Naive thymus-derived CD4-positive, alpha-beta T cell (primary cell): ENCODE measurements at regions not wholly inside any gene's neighbourhood (a gene's known extent, or its start where the extent isn't known, plus 50 kb on each side); places are given as distances from the start of the nearest gene placed in this dataset.

Experiments
- ATAC-seq: fragments of 150-1000 bp; cut with Tn5 transposase; 2 replicates; pipeline ENCODE4 v1.10.0; 2021; ENCODE audit warnings: mild to moderate bottlenecking, moderate library complexity
- CTCF ChIA-PET: fragments of 350-600 bp; sonication (Branson Sonifier 250); formaldehyde crosslinking; loops from one replicate; lab custom pipeline; 2021; ENCODE audit warnings: antibody characterized with exemption; lab: Charles Lee
- POLR2A ChIA-PET: fragments of 350-600 bp; sonication (Branson Sonifier 250); formaldehyde crosslinking; loops from one replicate; lab custom pipeline; 2021; ENCODE audit warnings: antibody characterized with exemption, inconsistent platforms; lab: Charles Lee
- DNase-seq, 9 donors: peaks; one replicate each; pipeline versions ENCODE4 v3.0.0 to v3.0.0-alpha.2; 2020 to 2022; ENCODE audit warnings: mixed read lengths in 1 of 9
- H3K27ac ChIP-seq: one replicate; pipeline ENCODE4 v1.7.0; 2013; ENCODE audit warnings: mild to moderate bottlenecking, low read depth, low read length, moderate library complexity
- H3K27me3 ChIP-seq, 2 donors: one replicate each; pipeline ENCODE4 v1.7.0; 2013; ENCODE audit warnings: low read length in 2 of 2, mild to moderate bottlenecking in 2 of 2, moderate library complexity in 2 of 2; ENCODE audit not compliant: control insufficient read depth in 2 of 2, insufficient read depth in 2 of 2
- H3K36me3 ChIP-seq, 3 experiments: 1 replicate in 2 of 3; 2 replicates in 1 of 3; pipeline ENCODE4 v1.7.0; 2013; ENCODE audit warnings: low read length in 3 of 3, mild to moderate bottlenecking in 3 of 3, moderate library complexity in 1 of 3; ENCODE audit not compliant: insufficient read depth in 3 of 3, control insufficient read depth in 2 of 3
- H3K4me1 ChIP-seq, 2 donors: one replicate each; pipeline ENCODE4 v1.7.0; 2013; ENCODE audit warnings: low read length in 2 of 2, mild to moderate bottlenecking in 2 of 2, moderate library complexity in 1 of 2; ENCODE audit not compliant: control insufficient read depth in 2 of 2, insufficient read depth in 2 of 2
- H3K4me3 ChIP-seq: 2 replicates; pipeline ENCODE4 v1.7.0; 2013; ENCODE audit warnings: mild to moderate bottlenecking, low read length
- H3K9me3 ChIP-seq, 3 experiments: 1 replicate in 2 of 3; 2 replicates in 1 of 3; pipeline ENCODE4 v1.7.0; 2013; ENCODE audit warnings: low read length in 3 of 3; ENCODE audit not compliant: control insufficient read depth in 2 of 3
- H3K27ac Mint-ChIP-seq, 9 donors: one replicate each; pipeline ENCODE4 v1.8.0; 2020 to 2022; ENCODE audit warnings: mixed read lengths in 9 of 9, mild to moderate bottlenecking in 8 of 9, moderate library complexity in 5 of 9, inconsistent platforms in 2 of 9
- H3K27me3 Mint-ChIP-seq, 5 donors: one replicate each; pipeline ENCODE4 v1.8.0; 2021 to 2022; ENCODE audit warnings: mixed read lengths in 5 of 5, mild to moderate bottlenecking in 1 of 5
- H3K36me3 Mint-ChIP-seq, 5 donors: one replicate each; pipeline ENCODE4 v1.8.0; 2020 to 2022; ENCODE audit warnings: mixed read lengths in 5 of 5, mild to moderate bottlenecking in 3 of 5, inconsistent platforms in 1 of 5
- H3K4me1 Mint-ChIP-seq, 7 donors: one replicate each; pipeline ENCODE4 v1.8.0; 2020 to 2022; ENCODE audit warnings: mixed read lengths in 7 of 7, mild to moderate bottlenecking in 3 of 7, inconsistent platforms in 1 of 7
- H3K4me3 Mint-ChIP-seq, 10 donors: one replicate each; pipeline ENCODE4 v1.8.0; 2020 to 2022; ENCODE audit warnings: mild to moderate bottlenecking in 10 of 10, mixed read lengths in 10 of 10, moderate library complexity in 6 of 10, inconsistent platforms in 2 of 10
- H3K9me3 Mint-ChIP-seq, 11 donors: one replicate each; pipeline ENCODE4 v1.8.0; 2020 to 2022; ENCODE audit warnings: mixed read lengths in 11 of 11, mild to moderate bottlenecking in 4 of 11, inconsistent platforms in 1 of 11, moderate library complexity in 1 of 11
- intact Hi-C, 2 donors: fragments of 100-400 bp; cut with micrococcal nuclease; formaldehyde crosslinking; loops; one replicate each; pipeline ENCODE4 v1.15.1; 2023

- peaks cover 0 to 13% (median 7%) of the 10 kb centered on the region in 5 donors for H3K27me3 Mint-ChIP-seq
- no peak overlapping the region for H3K27ac Mint-ChIP-seq
- peak in 1 of 9 donors; percentile 3 for DNase-seq
- H3K36me3 ChIP-seq, result no peaks in the 10 kb centered on the region
- H3K4me3 ChIP-seq, result no peak overlapping the region
- H3K27ac ChIP-seq, result no peak overlapping the region
- no peaks in the 10 kb centered on the region for H3K36me3 Mint-ChIP-seq
- H3K9me3 ChIP-seq, result no peaks in the 10 kb centered on the region
- POLR2A ChIA-PET, result no interaction called here
- H3K4me1 ChIP-seq, result no peaks in the 10 kb centered on the region
- CTCF ChIA-PET, result interaction anchor here (0.6 kb wide), 2 partner anchors 17 to 193 kb away, joined by 3 to 4 read pairs; no protein-coding TSS in a partner anchor
- intact Hi-C loops, result loop anchor here in 1 of 2 donors (1.0 kb wide), 1 partner anchor 77 kb away; no protein-coding TSS in a partner anchor
- peaks cover 0 to 2% (median 0%) of the 10 kb centered on the region in 7 donors for H3K4me1 Mint-ChIP-seq
- no peaks in the 10 kb centered on the region for H3K27me3 ChIP-seq
- ATAC-seq, result no peak
- no peaks in the 10 kb centered on the region for H3K9me3 Mint-ChIP-seq
- no peak overlapping the region for H3K4me3 Mint-ChIP-seq
Measured at GRCh38 chr6:133040094-133040802, 200.9 kb upstream of the EYA4 start.

GRCh38 chr6:133040803-133041419 lies 200.2 kb upstream of the EYA4 start:
- peaks cover 0 to 13% (median 7%) of the 10 kb centered on the region in 5 donors for H3K27me3 Mint-ChIP-seq
- Histone ChIP-seq H3K4me1 (no peaks in the 10 kb centered on the region), H3K4me3 (no peak overlapping the region), H3K36me3 (no peaks in the 10 kb centered on the region), H3K27ac (no peak overlapping the region), H3K9me3 (no peaks in the 10 kb centered on the region), H3K27me3 (no peaks in the 10 kb centered on the region)
- H3K4me1 Mint-ChIP-seq, result peaks cover 0 to 2% (median 0%) of the 10 kb centered on the region in 7 donors
- no peaks in the 10 kb centered on the region for H3K9me3 Mint-ChIP-seq
- ChIA-PET CTCF (interaction anchor here (0.6 kb wide), 1 partner anchor 192 kb away, joined by 4 read pairs; no protein-coding TSS in a partner anchor), POLR2A (no interaction called here)
- H3K27ac Mint-ChIP-seq, result no peak overlapping the region
- no peak overlapping the region for H3K4me3 Mint-ChIP-seq
- ATAC-seq (no peak), DNase-seq (no peak)
- intact Hi-C loops, result loop anchor here in 1 of 2 donors (1.0 kb wide), 1 partner anchor 78 kb away; no protein-coding TSS in a partner anchor
- H3K36me3 Mint-ChIP-seq, result no peaks in the 10 kb centered on the region

GRCh38 chr6:133042550-133043120 lies 198.5 kb upstream of the EYA4 start:
- Histone ChIP-seq H3K36me3 (no peaks in the 10 kb centered on the region), H3K27ac (no peak overlapping the region), H3K9me3 (no peaks in the 10 kb centered on the region), H3K4me1 (no peaks in the 10 kb centered on the region), H3K4me3 (no peak overlapping the region), H3K27me3 (no peaks in the 10 kb centered on the region)
- ATAC-seq (no peak), DNase-seq (no peak)
- POLR2A ChIA-PET, result no interaction called here
- CTCF ChIA-PET, result no interaction called here
- Mint-ChIP-seq H3K27me3 (peaks cover 0 to 7% (median 5%) of the 10 kb centered on the region in 5 donors), H3K4me1 (peaks cover 0 to 2% (median 0%) of the 10 kb centered on the region in 7 donors), H3K36me3 (no peaks in the 10 kb centered on the region), H3K4me3 (no peak overlapping the region), H3K9me3 (no peaks in the 10 kb centered on the region), H3K27ac (no peak overlapping the region)
- intact Hi-C loops, result no loop called here

- Mint-ChIP-seq H3K36me3 (no peaks in the 10 kb centered on the region), H3K27ac (no peak overlapping the region), H3K4me3 (no peak overlapping the region), H3K4me1 (no peaks in the 10 kb centered on the region), H3K27me3 (peaks cover 0 to 10% (median 3%) of the 10 kb centered on the region in 5 donors), H3K9me3 (peaks cover 0 to 3% (median 0%) of the 10 kb centered on the region in 11 donors)
- Histone ChIP-seq H3K36me3 (no peaks in the 10 kb centered on the region), H3K27me3 (no peaks in the 10 kb centered on the region), H3K4me1 (no peaks in the 10 kb centered on the region), H3K4me3 (no peak overlapping the region), H3K9me3 (no peaks in the 10 kb centered on the region), H3K27ac (no peak overlapping the region)
- ChIA-PET CTCF (no interaction called here), POLR2A (no interaction called here)
- intact Hi-C loops, result no loop called here
- DNase-seq, result no peak
- ATAC-seq, result no peak
Measured at GRCh38 chr6:133046576-133046975, 194.6 kb upstream of the EYA4 start.

GRCh38 chr6:133047065-133047665 lies 194.0 kb upstream of the EYA4 start:
- ATAC-seq (no peak), DNase-seq (no peak)
- H3K9me3 Mint-ChIP-seq, result peaks cover 0 to 5% (median 0%) of the 10 kb centered on the region in 11 donors
- no peak overlapping the region for H3K4me3 ChIP-seq
- no peak overlapping the region for H3K27ac ChIP-seq
- intact Hi-C loops, result no loop called here
- POLR2A ChIA-PET, result no interaction called here
- H3K27me3 ChIP-seq, result no peaks in the 10 kb centered on the region
- peaks cover 0 to 13% (median 2%) of the 10 kb centered on the region in 5 donors for H3K27me3 Mint-ChIP-seq
- no peaks in the 10 kb centered on the region for H3K4me1 Mint-ChIP-seq
- H3K36me3 Mint-ChIP-seq, result no peaks in the 10 kb centered on the region
- H3K36me3 ChIP-seq, result no peaks in the 10 kb centered on the region
- CTCF ChIA-PET, result no interaction called here
- H3K4me3 Mint-ChIP-seq, result no peak overlapping the region
- no peaks in the 10 kb centered on the region for H3K9me3 ChIP-seq
- H3K27ac Mint-ChIP-seq, result no peak overlapping the region
- H3K4me1 ChIP-seq, result no peaks in the 10 kb centered on the region

GRCh38 chr6:133047706-133048105 lies 193.5 kb upstream of the EYA4 start:
- Mint-ChIP-seq H3K9me3 (peaks cover 0 to 5% (median 0%) of the 10 kb centered on the region in 11 donors), H3K27me3 (peaks cover 0 to 13% (median 2%) of the 10 kb centered on the region in 5 donors), H3K4me1 (no peaks in the 10 kb centered on the region), H3K27ac (no peak overlapping the region), H3K4me3 (no peak overlapping the region), H3K36me3 (no peaks in the 10 kb centered on the region)
- ChIA-PET POLR2A (no interaction called here), CTCF (no interaction called here)
- intact Hi-C loops, result no loop called here
- ATAC-seq (no peak), DNase-seq (no peak)
- H3K27ac ChIP-seq, result no peak overlapping the region
- H3K27me3 ChIP-seq, result no peaks in the 10 kb centered on the region
- no peaks in the 10 kb centered on the region for H3K36me3 ChIP-seq
- no peaks in the 10 kb centered on the region for H3K4me1 ChIP-seq
- H3K9me3 ChIP-seq, result no peaks in the 10 kb centered on the region
- no peak overlapping the region for H3K4me3 ChIP-seq
